Testis (tissue), 2 donors: ENCODE measurements at regions not wholly inside any gene's neighbourhood (a gene's known extent, or its start where the extent isn't known, plus 50 kb on each side); places are given as distances from the start of the nearest gene placed in this dataset.

Experiments used
- DNase-seq: peaks from one replicate; pipeline ENCODE4 v3.0.0-alpha.2; 2019
- H3K27ac ChIP-seq, 2 donors: fragments of 200-600 bp; sonication (generic); one replicate each; pipeline ENCODE4 v1.5.1; 2019
- H3K27me3 ChIP-seq: fragments of 200-600 bp; sonication (generic); one replicate; pipeline ENCODE4 v1.5.1; 2019
- H3K36me3 ChIP-seq: fragments of 200-600 bp; sonication (generic); one replicate; pipeline ENCODE4 v1.5.1; 2017; ENCODE audit warnings: low read depth; ENCODE audit errors: missing control alignments
- H3K4me1 ChIP-seq: fragments of 200-600 bp; sonication (generic); one replicate; pipeline ENCODE4 v1.5.1; 2019
- H3K4me3 ChIP-seq, 2 donors: fragments of 200-600 bp; sonication (generic); one replicate each; pipeline ENCODE4 v1.5.1; 2017 to 2019
- H3K9me3 ChIP-seq: fragments of 200-600 bp; sonication (generic); one replicate; pipeline ENCODE4 v1.5.1; 2017
- CTCF ChIP-seq, 3 experiments: fragments of 450-650 bp in 2 of 3; fragments of 200-600 bp in 1 of 3; sonication (generic) in 1 of 3; IDR thresholded peaks; one replicate each; pipeline ENCODE4 v1.5.1; 2016 to 2019; ENCODE audit warnings: antibody characterized with exemption in 3 of 3, mild to moderate bottlenecking in 2 of 3, moderate library complexity in 1 of 3
- POLR2A ChIP-seq: fragments of 450-650 bp; IDR thresholded peaks from one replicate; pipeline ENCODE4 v1.6.1; 2017; ENCODE audit warnings: antibody characterized with exemption, mild to moderate bottlenecking, moderate library complexity
- WGBS, 2 donors: methylation state at CpG; one replicate each; pipeline ENCODE4 v1.1.5; 2018; 5-methylcytosine and 5-hydroxymethylcytosine counted together
- intact Hi-C: fragments of 100-400 bp; cut with DNase I; formaldehyde crosslinking; loops from one replicate; pipeline ENCODE4 v1.15.1; 2023; ENCODE audit warnings: low total_unique reads

- Histone ChIP-seq H3K4me3 (no peak overlapping the region), H3K36me3 (no peaks in the 10 kb centered on the region), H3K27ac (no peak overlapping the region), H3K4me1 (no peaks in the 10 kb centered on the region), H3K9me3 (no peaks in the 10 kb centered on the region), H3K27me3 (no peaks in the 10 kb centered on the region)
- 78 to 84% methylated on average over 3 of the region's 3 CpGs for WGBS, 2 donors
- no peak for DNase-seq
- TF ChIP-seq CTCF (IDR thresholded peaks at IDR 0.05) (no peak), POLR2A (no peak)
- intact Hi-C loops, result no loop called here
Measured at GRCh38 chr9:18036422-18037187, 437.3 kb upstream of the ADAMTSL1 start.

GRCh38 chr9:18037981-18038380 is 436.0 kb upstream of the ADAMTSL1 start:
- intact Hi-C loops, result no loop called here
- Histone ChIP-seq H3K27ac (no peak overlapping the region), H3K27me3 (no peaks in the 10 kb centered on the region), H3K4me3 (no peak overlapping the region), H3K4me1 (no peaks in the 10 kb centered on the region), H3K36me3 (no peaks in the 10 kb centered on the region), H3K9me3 (no peaks in the 10 kb centered on the region)
- WGBS, 2 donors, result 67 to 84% methylated on average over 6 of the region's 6 CpGs
- TF ChIP-seq POLR2A (no peak), CTCF (IDR thresholded peaks at IDR 0.05) (no peak)
- DNase-seq, result no peak

- DNase-seq, result no peak
- H3K36me3 ChIP-seq, result no peaks in the 10 kb centered on the region
- H3K4me1 ChIP-seq, result no peaks in the 10 kb centered on the region
- WGBS, 2 donors, result 94 to 100% methylated on average over 2 of the region's 2 CpGs
- H3K9me3 ChIP-seq, result no peaks in the 10 kb centered on the region
- intact Hi-C loops, result no loop called here
- no peak overlapping the region for H3K27ac ChIP-seq
- H3K4me3 ChIP-seq, result no peak overlapping the region
- H3K27me3 ChIP-seq, result no peaks in the 10 kb centered on the region
- TF ChIP-seq POLR2A (no peak), CTCF (IDR thresholded peaks at IDR 0.05) (no peak)
Measured at GRCh38 chr9:18040327-18040726, 433.6 kb upstream of the ADAMTSL1 start.

GRCh38 chr9:18043978-18044377 is 430.0 kb upstream of the ADAMTSL1 start:
- intact Hi-C loops, result no loop called here
- TF ChIP-seq CTCF (IDR thresholded peaks at IDR 0.05) (no peak), POLR2A (no peak)
- Histone ChIP-seq H3K36me3 (no peaks in the 10 kb centered on the region), H3K27ac (no peak overlapping the region), H3K4me3 (no peak overlapping the region), H3K4me1 (no peaks in the 10 kb centered on the region), H3K27me3 (no peaks in the 10 kb centered on the region), H3K9me3 (no peaks in the 10 kb centered on the region)
- DNase-seq, result no peak
- WGBS, 2 donors, result 87 to 88% methylated on average over 1 of the region's 1 CpG

GRCh38 chr9:18045326-18045725 is 428.6 kb upstream of the ADAMTSL1 start:
- TF ChIP-seq CTCF (IDR thresholded peaks at IDR 0.05) (no peak), POLR2A (no peak)
- 95 to 96% methylated on average over 1 of the region's 1 CpG for WGBS, 2 donors
- no peak overlapping the region for H3K4me3 ChIP-seq
- no peaks in the 10 kb centered on the region for H3K9me3 ChIP-seq
- no peaks in the 10 kb centered on the region for H3K27me3 ChIP-seq
- H3K36me3 ChIP-seq, result no peaks in the 10 kb centered on the region
- intact Hi-C loops, result no loop called here
- no peak for DNase-seq
- H3K27ac ChIP-seq, result no peak overlapping the region
- no peaks in the 10 kb centered on the region for H3K4me1 ChIP-seq
